ENCODE measurements at regions not wholly inside any gene's neighbourhood (a gene's known extent, or its start where the extent isn't known, plus 50 kb on each side); places are given as distances from the start of the nearest gene placed in this dataset.

DNA sequence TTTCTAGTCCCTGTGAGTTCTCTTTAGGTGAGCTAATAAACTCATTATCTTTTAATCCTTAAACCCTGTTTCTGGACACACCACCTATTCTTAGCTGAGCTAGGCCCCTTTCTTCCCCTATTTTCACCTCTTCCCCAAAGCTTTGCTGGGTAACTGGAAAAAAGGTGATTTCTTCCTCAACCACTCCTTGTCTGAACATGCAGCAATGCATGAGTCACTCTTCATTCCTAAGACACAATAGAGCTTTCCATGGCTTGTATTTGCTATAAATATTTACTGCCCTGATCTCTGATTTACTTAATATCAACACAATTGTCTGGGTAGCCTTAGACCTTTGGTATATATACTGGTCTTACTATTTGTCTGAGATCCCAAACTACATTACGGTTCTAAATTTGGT lies 370.9 kb downstream of the KLF5 start:
- TF ChIP-seq, protein P1, sequence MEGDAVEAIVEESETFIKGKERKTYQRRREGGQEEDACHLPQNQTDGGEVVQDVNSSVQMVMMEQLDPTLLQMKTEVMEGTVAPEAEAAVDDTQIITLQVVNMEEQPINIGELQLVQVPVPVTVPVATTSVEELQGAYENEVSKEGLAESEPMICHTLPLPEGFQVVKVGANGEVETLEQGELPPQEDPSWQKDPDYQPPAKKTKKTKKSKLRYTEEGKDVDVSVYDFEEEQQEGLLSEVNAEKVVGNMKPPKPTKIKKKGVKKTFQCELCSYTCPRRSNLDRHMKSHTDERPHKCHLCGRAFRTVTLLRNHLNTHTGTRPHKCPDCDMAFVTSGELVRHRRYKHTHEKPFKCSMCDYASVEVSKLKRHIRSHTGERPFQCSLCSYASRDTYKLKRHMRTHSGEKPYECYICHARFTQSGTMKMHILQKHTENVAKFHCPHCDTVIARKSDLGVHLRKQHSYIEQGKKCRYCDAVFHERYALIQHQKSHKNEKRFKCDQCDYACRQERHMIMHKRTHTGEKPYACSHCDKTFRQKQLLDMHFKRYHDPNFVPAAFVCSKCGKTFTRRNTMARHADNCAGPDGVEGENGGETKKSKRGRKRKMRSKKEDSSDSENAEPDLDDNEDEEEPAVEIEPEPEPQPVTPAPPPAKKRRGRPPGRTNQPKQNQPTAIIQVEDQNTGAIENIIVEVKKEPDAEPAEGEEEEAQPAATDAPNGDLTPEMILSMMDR (IDR thresholded peaks at IDR 0.05; ENCODE audit: poor library complexity) = no peak
- TF ChIP-seq EZH2 (IDR thresholded peaks at IDR 0.05; ENCODE audit: borderline replicate concordance) = no peak
- no peak for TF ChIP-seq EZH2phosphoT487 (IDR thresholded peaks at IDR 0.05; ENCODE audit: low read depth, severe bottlenecking, unreplicated experiment)

All from hepatocyte (in vitro differentiated cells).